HFFc6 (cell line): ENCODE measurements at regions not wholly inside any gene's neighbourhood (a gene's known extent, or its start where the extent isn't known, plus 50 kb on each side); places are given as distances from the start of the nearest gene placed in this dataset.

Experiments used
- DNase-seq: peaks from one replicate; pipeline ENCODE4 v3.0.0-alpha.2; 2018
- H3K27ac Mint-ChIP-seq: 2 replicates; pipeline ENCODE4 v1.8.0; 2020; ENCODE audit warnings: mild to moderate bottlenecking, mixed read lengths
- H3K27me3 Mint-ChIP-seq: 2 replicates; pipeline ENCODE4 v1.8.0; 2021; ENCODE audit warnings: mild to moderate bottlenecking, moderate library complexity, mixed read lengths; ENCODE audit not compliant: insufficient read depth
- H3K36me3 Mint-ChIP-seq: 2 replicates; pipeline ENCODE4 v1.8.0; 2021; ENCODE audit warnings: low read depth, mixed read lengths
- H3K4me1 Mint-ChIP-seq: 2 replicates; pipeline ENCODE4 v1.8.0; 2020; ENCODE audit warnings: low read depth, mixed read lengths
- H3K4me3 Mint-ChIP-seq: 2 replicates; pipeline ENCODE4 v1.8.0; 2020; ENCODE audit warnings: mild to moderate bottlenecking, moderate library complexity, mixed read lengths
- H3K9me3 Mint-ChIP-seq: 2 replicates; pipeline ENCODE4 v1.8.0; 2020; ENCODE audit warnings: mild to moderate bottlenecking, mixed read lengths
- TF ChIP-seq, protein P1 (sequence below): fragments of 200-600 bp; sonication (generic); IDR thresholded peaks from 2 replicates; pipeline ENCODE4 v1.5.0; 2021; ENCODE audit warnings: antibody characterized with exemption, mild to moderate bottlenecking

DNA sequence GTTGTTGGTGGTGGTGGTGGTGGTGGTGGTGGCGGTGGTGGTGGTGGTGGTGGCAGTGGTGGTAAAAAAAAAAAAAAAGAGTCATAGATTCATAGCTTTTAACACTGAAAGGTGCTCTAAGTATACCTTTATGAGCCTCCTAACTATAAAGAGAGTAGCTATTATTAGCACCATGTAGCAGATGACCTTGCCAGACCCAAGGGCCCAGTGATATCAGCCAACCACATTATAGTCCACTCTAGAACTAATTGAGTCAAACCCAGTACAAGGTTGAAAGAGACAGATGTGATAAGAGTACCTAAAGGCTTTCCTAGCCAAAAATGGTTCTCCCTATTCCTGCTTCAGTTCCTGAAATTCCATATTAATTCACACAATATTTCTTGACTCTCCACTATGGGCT, 245.3 kb downstream of the HACE1 start:
- Mint-ChIP-seq H3K27me3 (no peaks in the 10 kb centered on the region; the same call in 1 of the 2 replicates), H3K27ac (no peak overlapping the region), H3K4me3 (no peak overlapping the region), H3K36me3 (no peaks in the 10 kb centered on the region), H3K4me1 (no peaks in the 10 kb centered on the region), H3K9me3 (no peaks in the 10 kb centered on the region)
- TF ChIP-seq, protein P1, sequence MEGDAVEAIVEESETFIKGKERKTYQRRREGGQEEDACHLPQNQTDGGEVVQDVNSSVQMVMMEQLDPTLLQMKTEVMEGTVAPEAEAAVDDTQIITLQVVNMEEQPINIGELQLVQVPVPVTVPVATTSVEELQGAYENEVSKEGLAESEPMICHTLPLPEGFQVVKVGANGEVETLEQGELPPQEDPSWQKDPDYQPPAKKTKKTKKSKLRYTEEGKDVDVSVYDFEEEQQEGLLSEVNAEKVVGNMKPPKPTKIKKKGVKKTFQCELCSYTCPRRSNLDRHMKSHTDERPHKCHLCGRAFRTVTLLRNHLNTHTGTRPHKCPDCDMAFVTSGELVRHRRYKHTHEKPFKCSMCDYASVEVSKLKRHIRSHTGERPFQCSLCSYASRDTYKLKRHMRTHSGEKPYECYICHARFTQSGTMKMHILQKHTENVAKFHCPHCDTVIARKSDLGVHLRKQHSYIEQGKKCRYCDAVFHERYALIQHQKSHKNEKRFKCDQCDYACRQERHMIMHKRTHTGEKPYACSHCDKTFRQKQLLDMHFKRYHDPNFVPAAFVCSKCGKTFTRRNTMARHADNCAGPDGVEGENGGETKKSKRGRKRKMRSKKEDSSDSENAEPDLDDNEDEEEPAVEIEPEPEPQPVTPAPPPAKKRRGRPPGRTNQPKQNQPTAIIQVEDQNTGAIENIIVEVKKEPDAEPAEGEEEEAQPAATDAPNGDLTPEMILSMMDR, result no peak
- DNase-seq, result no peak

DNA sequence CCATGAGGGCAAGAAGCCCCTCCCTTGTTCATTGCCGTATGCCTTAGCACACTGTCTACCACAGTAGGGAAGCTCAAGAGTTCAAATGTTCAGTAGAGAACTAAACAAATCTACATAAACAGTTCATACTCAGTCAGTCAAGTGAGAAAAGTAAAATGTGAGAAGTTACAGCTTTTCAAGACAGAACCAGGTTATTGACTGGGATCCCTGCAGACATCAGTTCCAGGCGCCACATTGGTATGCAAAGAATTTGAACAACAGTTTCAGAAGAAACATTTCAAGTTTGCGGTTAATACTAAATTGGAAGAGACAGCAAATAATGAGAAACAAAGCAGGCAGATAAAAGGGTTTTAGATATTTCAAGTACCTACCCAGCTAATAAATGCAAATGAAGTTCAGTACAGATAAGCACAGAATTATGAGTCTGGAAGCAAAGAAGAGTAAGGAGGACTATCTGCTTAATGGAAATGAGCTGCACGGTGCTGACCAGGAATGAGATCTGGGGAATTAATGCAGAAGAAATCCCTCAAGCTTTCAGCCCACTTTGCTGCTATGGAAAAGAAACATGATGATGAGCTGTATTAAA, 246.2 kb downstream of the HACE1 start:
- H3K27me3 Mint-ChIP-seq, result no peaks in the 10 kb centered on the region; the same call in 1 of the 2 replicates
- DNase-seq, result no peak
- no peak overlapping the region for H3K27ac Mint-ChIP-seq
- no peaks in the 10 kb centered on the region for H3K4me1 Mint-ChIP-seq
- H3K36me3 Mint-ChIP-seq, result no peaks in the 10 kb centered on the region
- TF ChIP-seq, protein P1, result no peak
- H3K4me3 Mint-ChIP-seq, result no peak overlapping the region
- no peaks in the 10 kb centered on the region for H3K9me3 Mint-ChIP-seq

DNA sequence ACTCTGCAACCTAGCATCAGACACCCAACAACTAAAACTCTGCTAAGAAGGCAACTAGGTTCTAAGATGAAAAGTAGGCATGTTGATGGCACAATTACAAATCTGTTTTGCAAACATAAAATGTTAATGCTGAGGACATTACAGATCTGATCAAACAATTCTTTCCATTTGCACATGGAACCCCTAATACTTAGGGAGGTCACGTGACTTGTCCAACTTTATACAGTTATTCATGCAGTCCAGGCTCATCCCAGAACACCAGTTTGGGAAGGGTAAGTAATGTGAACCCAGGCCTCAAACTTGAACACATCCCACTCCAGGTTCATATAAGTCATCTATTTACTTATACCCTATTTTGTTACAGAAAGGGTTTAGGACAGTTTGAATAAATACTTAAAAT, 247.2 kb downstream of the HACE1 start:
- H3K27ac Mint-ChIP-seq, result no peak overlapping the region
- H3K36me3 Mint-ChIP-seq, result no peaks in the 10 kb centered on the region
- H3K27me3 Mint-ChIP-seq, result no peaks in the 10 kb centered on the region; the same call in 1 of the 2 replicates
- TF ChIP-seq, protein P1, result no peak
- no peak overlapping the region for H3K4me3 Mint-ChIP-seq
- H3K4me1 Mint-ChIP-seq, result no peaks in the 10 kb centered on the region
- no peak for DNase-seq
- H3K9me3 Mint-ChIP-seq, result no peaks in the 10 kb centered on the region

DNA sequence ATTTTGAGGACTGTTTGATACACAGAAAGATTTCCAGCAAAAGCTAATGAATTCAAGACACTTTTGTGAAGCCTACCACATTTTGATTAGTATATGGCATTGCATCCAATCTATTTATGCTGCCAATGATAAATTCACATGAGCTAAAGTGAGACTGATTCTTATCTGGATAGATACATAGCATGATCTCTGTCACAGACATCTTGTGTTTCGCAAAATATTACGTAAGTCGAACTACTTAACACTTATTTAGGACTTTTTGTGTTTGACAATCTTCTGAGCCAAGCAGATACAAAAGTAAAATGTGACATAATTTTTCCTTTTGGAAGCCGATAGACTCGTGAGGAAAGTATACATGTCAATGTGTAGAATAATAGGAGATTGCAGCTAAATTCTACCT, 251.6 kb downstream of the HACE1 start:
- Mint-ChIP-seq H3K4me1 (no peaks in the 10 kb centered on the region), H3K27ac (no peak overlapping the region), H3K9me3 (peaks cover 9% of the 10 kb centered on the region), H3K27me3 (no peaks in the 10 kb centered on the region), H3K36me3 (no peaks in the 10 kb centered on the region), H3K4me3 (no peak overlapping the region)
- TF ChIP-seq, protein P1, result no peak
- no peak for DNase-seq

DNA sequence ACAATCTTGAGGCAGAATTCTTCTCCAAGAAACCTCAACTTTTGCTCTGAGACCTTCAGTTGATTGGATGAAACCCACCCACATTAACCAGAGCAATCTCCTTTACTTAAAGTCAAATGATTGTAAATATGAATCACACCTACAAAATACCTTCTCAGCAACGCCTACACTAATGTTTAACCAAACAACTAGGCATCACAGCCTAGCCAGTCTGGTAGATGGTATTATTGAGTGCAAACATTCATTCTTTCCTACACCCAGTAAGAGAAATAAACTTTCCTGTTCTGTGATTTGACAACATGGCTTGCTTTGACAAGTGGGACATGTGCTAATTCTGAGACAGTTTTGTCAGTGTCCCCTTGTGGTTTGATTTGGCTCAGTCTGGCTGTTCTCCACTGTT, 252.2 kb downstream of the HACE1 start:
- DNase-seq, result no peak
- Mint-ChIP-seq H3K27me3 (no peaks in the 10 kb centered on the region), H3K27ac (no peak overlapping the region), H3K4me1 (no peaks in the 10 kb centered on the region), H3K9me3 (peaks cover 10% of the 10 kb centered on the region), H3K36me3 (no peaks in the 10 kb centered on the region), H3K4me3 (no peak overlapping the region)
- TF ChIP-seq, protein P1, result no peak

DNA sequence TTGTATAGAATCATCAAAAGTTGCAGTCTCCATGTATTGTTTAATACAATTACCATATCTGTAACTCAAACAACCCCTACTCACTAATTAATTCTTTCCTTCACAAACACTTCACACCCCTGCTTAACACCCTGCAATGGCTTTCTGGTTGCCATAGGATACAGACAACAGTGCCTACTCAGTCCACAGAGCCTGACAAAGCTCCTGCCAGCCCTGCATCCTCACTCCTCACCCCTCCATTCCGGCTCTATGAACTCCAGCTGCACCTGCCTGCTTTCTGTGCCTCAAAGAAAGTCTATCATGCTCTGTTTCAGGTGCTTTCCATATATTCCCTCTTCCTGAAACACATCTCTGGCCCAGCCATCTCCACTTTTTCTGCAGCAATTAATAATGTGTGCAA, 253.4 kb downstream of the HACE1 start:
- Mint-ChIP-seq H3K4me3 (no peak overlapping the region), H3K4me1 (no peaks in the 10 kb centered on the region), H3K36me3 (no peaks in the 10 kb centered on the region), H3K27ac (no peak overlapping the region), H3K27me3 (no peaks in the 10 kb centered on the region), H3K9me3 (peaks cover 10% of the 10 kb centered on the region)
- DNase-seq, result no peak
- TF ChIP-seq, protein P1, result no peak
